ENCODE measurements at regions not wholly inside any gene's neighbourhood (a gene's known extent, or its start where the extent isn't known, plus 50 kb on each side); places are given as distances from the start of the nearest gene placed in this dataset.
"Not testable (repeated sequence)": the region's sequence is repeated elsewhere in the genome, so short reads cannot be mapped to it uniquely, and the experiment has no call there.

- H3K4me2 ChIP-seq (ENCODE audit: control insufficient read depth, extremely low read depth, insufficient read depth, low read depth, low read length); H2AFZ ChIP-seq (ENCODE audit: control insufficient read depth, low read length); H3K79me2 ChIP-seq (ENCODE audit: control insufficient read depth, insufficient read depth, low read length); H3K27me3 ChIP-seq (ENCODE audit: control insufficient read depth, extremely low read depth, insufficient read depth, low read length); H3K27ac ChIP-seq (ENCODE audit: control insufficient read depth, insufficient read depth, low read length); H3K4me3 ChIP-seq (ENCODE audit: control insufficient read depth in 2 of 3, extremely low read depth in 1 of 3, insufficient read depth in 2 of 3, low read depth in 1 of 3, low read length in 3 of 3); H3K36me3 ChIP-seq (ENCODE audit: control insufficient read depth in 2 of 2, extremely low read depth in 1 of 2, insufficient read depth in 2 of 2, low read length in 2 of 2); dilution Hi-C loops (cut with MboI; ENCODE audit: extremely low pct_ligation_motif_present, low sequenced_read_pairs); H3K9ac ChIP-seq (ENCODE audit: control insufficient read depth, extremely low read depth, insufficient read depth, low read length); FAIRE-seq; H3K4me1 ChIP-seq (ENCODE audit: control insufficient read depth, extremely low read depth, insufficient read depth, low read length); H3K9me1 ChIP-seq (ENCODE audit: control insufficient read depth, extremely low read depth, insufficient read depth, low read length); H3K9me3 ChIP-seq (ENCODE audit: control insufficient read depth, low read depth, low read length); DNase-seq (ENCODE audit: low read depth, low spot score); H4K20me1 ChIP-seq (ENCODE audit: control insufficient read depth, extremely low read depth, insufficient read depth, low read length): not testable (repeated sequence)
These were observed 99.1 kb upstream of the NBPF26 start for GRCh38 chr1:120624565-120625064.

- H3K9me3 ChIP-seq (ENCODE audit: control insufficient read depth, low read depth, low read length); H3K9ac ChIP-seq (ENCODE audit: control insufficient read depth, extremely low read depth, insufficient read depth, low read length); FAIRE-seq; H3K79me2 ChIP-seq (ENCODE audit: control insufficient read depth, insufficient read depth, low read length); H3K4me1 ChIP-seq (ENCODE audit: control insufficient read depth, extremely low read depth, insufficient read depth, low read length); H4K20me1 ChIP-seq (ENCODE audit: control insufficient read depth, extremely low read depth, insufficient read depth, low read length); dilution Hi-C loops (cut with MboI; ENCODE audit: extremely low pct_ligation_motif_present, low sequenced_read_pairs); H2AFZ ChIP-seq (ENCODE audit: control insufficient read depth, low read length); H3K9me1 ChIP-seq (ENCODE audit: control insufficient read depth, extremely low read depth, insufficient read depth, low read length); DNase-seq (ENCODE audit: low read depth, low spot score); H3K27me3 ChIP-seq (ENCODE audit: control insufficient read depth, extremely low read depth, insufficient read depth, low read length); H3K4me2 ChIP-seq (ENCODE audit: control insufficient read depth, extremely low read depth, insufficient read depth, low read depth, low read length); H3K36me3 ChIP-seq (ENCODE audit: control insufficient read depth in 2 of 2, extremely low read depth in 1 of 2, insufficient read depth in 2 of 2, low read length in 2 of 2); H3K27ac ChIP-seq (ENCODE audit: control insufficient read depth, insufficient read depth, low read length); H3K4me3 ChIP-seq (ENCODE audit: control insufficient read depth in 2 of 3, extremely low read depth in 1 of 3, insufficient read depth in 2 of 3, low read depth in 1 of 3, low read length in 3 of 3): not testable (repeated sequence)
These were observed 93.8 kb upstream of the NBPF26 start for GRCh38 chr1:120629832-120630455.

GRCh38 chr1:120634816-120635806 is 88.6 kb upstream of the NBPF26 start:
- H3K4me3 ChIP-seq (ENCODE audit: control insufficient read depth in 2 of 3, extremely low read depth in 1 of 3, insufficient read depth in 2 of 3, low read depth in 1 of 3, low read length in 3 of 3); H3K9me3 ChIP-seq (ENCODE audit: control insufficient read depth, low read depth, low read length); dilution Hi-C loops (cut with MboI; ENCODE audit: extremely low pct_ligation_motif_present, low sequenced_read_pairs); H3K79me2 ChIP-seq (ENCODE audit: control insufficient read depth, insufficient read depth, low read length); H3K4me1 ChIP-seq (ENCODE audit: control insufficient read depth, extremely low read depth, insufficient read depth, low read length); FAIRE-seq; DNase-seq (ENCODE audit: low read depth, low spot score); H4K20me1 ChIP-seq (ENCODE audit: control insufficient read depth, extremely low read depth, insufficient read depth, low read length); H3K4me2 ChIP-seq (ENCODE audit: control insufficient read depth, extremely low read depth, insufficient read depth, low read depth, low read length); H3K27ac ChIP-seq (ENCODE audit: control insufficient read depth, insufficient read depth, low read length); H3K9me1 ChIP-seq (ENCODE audit: control insufficient read depth, extremely low read depth, insufficient read depth, low read length); H2AFZ ChIP-seq (ENCODE audit: control insufficient read depth, low read length); H3K27me3 ChIP-seq (ENCODE audit: control insufficient read depth, extremely low read depth, insufficient read depth, low read length); H3K9ac ChIP-seq (ENCODE audit: control insufficient read depth, extremely low read depth, insufficient read depth, low read length); H3K36me3 ChIP-seq (ENCODE audit: control insufficient read depth in 2 of 2, extremely low read depth in 1 of 2, insufficient read depth in 2 of 2, low read length in 2 of 2): not testable (repeated sequence)

- H3K27ac ChIP-seq (ENCODE audit: control insufficient read depth, insufficient read depth, low read length); H3K79me2 ChIP-seq (ENCODE audit: control insufficient read depth, insufficient read depth, low read length); H2AFZ ChIP-seq (ENCODE audit: control insufficient read depth, low read length); H4K20me1 ChIP-seq (ENCODE audit: control insufficient read depth, extremely low read depth, insufficient read depth, low read length); H3K27me3 ChIP-seq (ENCODE audit: control insufficient read depth, extremely low read depth, insufficient read depth, low read length); H3K9me3 ChIP-seq (ENCODE audit: control insufficient read depth, low read depth, low read length); H3K4me3 ChIP-seq (ENCODE audit: control insufficient read depth in 2 of 3, extremely low read depth in 1 of 3, insufficient read depth in 2 of 3, low read depth in 1 of 3, low read length in 3 of 3); H3K9ac ChIP-seq (ENCODE audit: control insufficient read depth, extremely low read depth, insufficient read depth, low read length); H3K4me2 ChIP-seq (ENCODE audit: control insufficient read depth, extremely low read depth, insufficient read depth, low read depth, low read length); H3K9me1 ChIP-seq (ENCODE audit: control insufficient read depth, extremely low read depth, insufficient read depth, low read length); DNase-seq (ENCODE audit: low read depth, low spot score); H3K36me3 ChIP-seq (ENCODE audit: control insufficient read depth in 2 of 2, extremely low read depth in 1 of 2, insufficient read depth in 2 of 2, low read length in 2 of 2); FAIRE-seq; H3K4me1 ChIP-seq (ENCODE audit: control insufficient read depth, extremely low read depth, insufficient read depth, low read length); dilution Hi-C loops (cut with MboI; ENCODE audit: extremely low pct_ligation_motif_present, low sequenced_read_pairs): not testable (repeated sequence)
These were observed 83.3 kb upstream of the NBPF26 start for GRCh38 chr1:120640261-120641013.
